K562 (cell line): ENCODE measurements at regions not wholly inside any gene's neighbourhood (a gene's known extent, or its start where the extent isn't known, plus 50 kb on each side); places are given as distances from the start of the nearest gene placed in this dataset.

Experiments used
- ATAC-seq: fragments of 200-7000 bp; cut with Tn5 transposase; 3 replicates; pipeline ENCODE4 v1.9.1; 2020; ENCODE audit warnings: moderate library complexity
- BruUV-seq: library from RNA; stranded (reverse); fragments of 400-500 nt; replicated peaks from 2 replicates; lab custom pipeline; 2021; lab: Mats Ljungman, UMichigan
- CTCF ChIA-PET: fragments of 300-600 bp; formaldehyde crosslinking; extraction: SDS; loops from one replicate; lab custom pipeline; 2021; ENCODE audit warnings: low intra/inter-chr PET ratio; lab: Yijun Ruan, JAX
- POLR2A ChIA-PET: fragments of 300-600, 350-650 bp; sonication (Branson Sonifier 250); formaldehyde crosslinking; extraction: SDS; loops from one replicate; lab custom pipeline; 2021; ENCODE audit warnings: antibody characterized with exemption, inconsistent platforms; lab: Yijun Ruan, JAX
- DNase-seq, 4 experiments: peaks; one replicate each; pipeline versions ENCODE4 v3.0.0 to v3.0.0-alpha.2; 2011 to 2018; ENCODE audit warnings: low spot score in 3 of 4, mixed read lengths in 3 of 4; ENCODE audit errors: extremely low read depth in 1 of 4
- FAIRE-seq: peaks from 2 replicates; lab custom pipeline; 2011; peaks lifted over from hg19 to GRCh38; lab: Jason Lieb, UNC
- H2AFZ ChIP-seq: 2 replicates; pipeline ENCODE4 v1.6.0; 2011; ENCODE audit warnings: low read depth, low read length, control low read depth, inconsistent platforms
- H3K27ac ChIP-seq: fragments of 200-600 bp; 3 replicates; pipeline ENCODE4 v1.8.0; 2011; ENCODE audit warnings: low read depth, mild to moderate bottlenecking, control low read depth, inconsistent platforms, low read length, moderate library complexity, mixed read lengths; ENCODE audit errors: extremely low read depth
- H3K27me3 ChIP-seq, 2 experiments: fragments of 300-600 bp in 1 of 2; 2 replicates in 1 of 2; 3 replicates in 1 of 2; pipeline versions ENCODE4 v1.6.0 to v1.8.0; 2011; ENCODE audit warnings: inconsistent platforms in 2 of 2, low read length in 2 of 2, mild to moderate bottlenecking in 1 of 2, mixed read lengths in 1 of 2, moderate library complexity in 1 of 2; ENCODE audit not compliant: control insufficient read depth in 2 of 2, insufficient read depth in 2 of 2
- H3K36me3 ChIP-seq: fragments of 300-600 bp; 3 replicates; pipeline ENCODE4 v1.8.0; 2011; ENCODE audit warnings: mild to moderate bottlenecking, low read length, inconsistent platforms; ENCODE audit not compliant: control insufficient read depth, insufficient read depth
- H3K4me1 ChIP-seq, 2 experiments: fragments of 200-600 bp in 1 of 2; replicated peaks in 1 of 2; 2 replicates in 1 of 2; 3 replicates in 1 of 2; pipeline versions ENCODE4 v1.5.1 to v1.8.0; 2011; ENCODE audit warnings: inconsistent platforms in 2 of 2, low read length in 2 of 2, mild to moderate bottlenecking in 1 of 2, mixed read lengths in 1 of 2, moderate library complexity in 1 of 2; ENCODE audit not compliant: control insufficient read depth in 2 of 2, insufficient read depth in 2 of 2
- H3K4me2 ChIP-seq: 2 replicates; pipeline ENCODE4 v1.6.1; 2011; ENCODE audit warnings: low read length, control low read depth, inconsistent platforms, mixed read lengths; ENCODE audit not compliant: insufficient read depth
- H3K4me3 ChIP-seq: fragments of 200-600 bp; sonication (generic), shearing (Covaris generic); 2 replicates; pipeline ENCODE4 v1.5.1; 2016; ENCODE audit warnings: control low read depth, inconsistent platforms
- H3K79me2 ChIP-seq: fragments of 200-600 bp; 3 replicates; pipeline ENCODE4 v1.8.0; 2011; ENCODE audit warnings: low read length, inconsistent platforms; ENCODE audit not compliant: control insufficient read depth, insufficient read depth
- H3K9ac ChIP-seq, 2 experiments: 2 replicates each; pipeline versions ENCODE4 v1.6.0 to v1.6.1; 2011; ENCODE audit warnings: low read depth in 2 of 2, low read length in 2 of 2, control low read depth in 1 of 2, inconsistent platforms in 1 of 2, mild to moderate bottlenecking in 1 of 2, mixed read lengths in 1 of 2; ENCODE audit not compliant: insufficient read depth in 1 of 2
- H3K9me1 ChIP-seq: one replicate; pipeline ENCODE4 v1.6.0; 2011; ENCODE audit warnings: inconsistent platforms, mild to moderate bottlenecking, low read length, moderate library complexity; ENCODE audit not compliant: control insufficient read depth, insufficient read depth
- H3K9me3 ChIP-seq: replicated peaks from 2 replicates; pipeline ENCODE4 v1.5.1; 2011; ENCODE audit warnings: low read depth, low read length, inconsistent platforms; ENCODE audit not compliant: control insufficient read depth, insufficient read depth
- H4K20me1 ChIP-seq: replicated peaks from 2 replicates; pipeline ENCODE4 v1.6.1; 2011; ENCODE audit warnings: low read length, inconsistent platforms, mixed read lengths; ENCODE audit not compliant: control insufficient read depth, insufficient read depth
- BRD4 ChIP-seq: fragments of 200-600 bp; sonication (generic); IDR thresholded peaks from 2 replicates; pipeline ENCODE4 v1.6.1; 2017; ENCODE audit warnings: inconsistent platforms
- DPF2 ChIP-seq: fragments of 450-650 bp; IDR thresholded peaks from 2 replicates; pipeline ENCODE4 v1.6.1; 2016
- ETS2 ChIP-seq: IDR thresholded peaks from 2 replicates; pipeline ENCODE4 v1.6.1; 2016; ENCODE audit warnings: borderline replicate concordance, missing genetic modification characterization, mild to moderate bottlenecking, moderate library complexity, missing compliant biosample characterization; ENCODE audit not compliant: poor library complexity, severe bottlenecking
- MYNN ChIP-seq, 2 experiments: sonication (generic); formaldehyde crosslinking in 1 of 2; IDR thresholded peaks; 2 replicates each; pipeline versions ENCODE4 v1.5.0 to v1.6.1; 2016 to 2020; ENCODE audit warnings: antibody characterized with exemption in 1 of 2, missing genetic modification reagents in 1 of 2
- NCOA2 ChIP-seq, 2 experiments: fragments of 450-650 bp; IDR thresholded peaks; 2 replicates each; pipeline ENCODE4 v1.6.1; 2018; ENCODE audit warnings: mild to moderate bottlenecking in 2 of 2, moderate library complexity in 1 of 2; ENCODE audit not compliant: partially characterized antibody in 2 of 2
- NFRKB ChIP-seq: fragments of 450-650 bp; IDR thresholded peaks from 2 replicates; pipeline ENCODE4 v1.6.1; 2016; ENCODE audit warnings: low read depth
- TCFL5 ChIP-seq: fragments of 250-450 bp; sonication (Bioruptor Pico); conservative IDR thresholded peaks from 2 replicates; pipeline ENCODE4 v1.6.1; 2021; ENCODE audit warnings: mild to moderate bottlenecking, moderate library complexity, matching md5 sums
- ZBTB2 ChIP-seq: fragments of 450-650 bp; IDR thresholded peaks from 2 replicates; pipeline ENCODE4 v1.6.1; 2016; ENCODE audit warnings: antibody characterized with exemption
- WGBS: fragments of 100-300 bp; shearing (Covaris generic); methylation state at CpG from one replicate; pipeline ENCODE4 v1.1.6; 2016; ENCODE audit warnings: low coverage, mixed read lengths; ENCODE audit not compliant: insufficient coverage; ENCODE audit errors: missing lambda C conversion rate; 5-methylcytosine and 5-hydroxymethylcytosine counted together
- in situ Hi-C: fragments of 300-500 bp; cut with MboI; formaldehyde crosslinking; loops from 4 replicates; pipeline ENCODE4 v1.15.0; 2018; ENCODE audit warnings: inconsistent platforms, mixed read lengths
- intact Hi-C: fragments of 100-400 bp; cut with micrococcal nuclease; formaldehyde crosslinking; loops from 2 replicates; pipeline ENCODE4 v1.14.2; 2022

GRCh38 chr3:124588794-124589193 is 141.5 kb upstream of the UMPS start:
- TF ChIP-seq MYNN (IDR thresholded peaks at IDR 0.05) (no peak), MYNN (CRISPR knock-in tag; IDR thresholded peaks at IDR 0.05) (no peak), NFRKB (no peak), ZBTB2 (no peak), NCOA2 (IDR thresholded peaks at IDR 0.05; ENCODE audit: partially characterized antibody in 2 of 2) (no peak), ETS2 (tag) (no peak), DPF2 (no peak), BRD4 (no peak), TCFL5 (CRISPR knock-in tag) (no peak)
- Histone ChIP-seq H3K4me3 (no peak overlapping the region), H3K4me2 (no peak overlapping the region), H3K9me1 (no peaks in the 10 kb centered on the region), H2AFZ (no peak overlapping the region), H3K9me3 (no peaks in the 10 kb centered on the region), H4K20me1 (no peaks in the 10 kb centered on the region), H3K36me3 (no peaks in the 10 kb centered on the region), H3K9ac (no peak overlapping the region), H3K27me3 (no peaks in the 10 kb centered on the region), H3K4me1 (peaks cover 26 to 38% of the 10 kb centered on the region in 2 experiments), H3K27ac (no peak overlapping the region), H3K79me2 (peaks cover 4% of the 10 kb centered on the region; the same call in 2 of the 3 replicates)
- ATAC-seq (no peak), FAIRE-seq (no peak), DNase-seq (no peak)
- POLR2A ChIA-PET: no interaction called here
- intact Hi-C loops (no loop called here), in situ Hi-C loops (no loop called here)
- CTCF ChIA-PET: no interaction called here
- WGBS: 50% methylated on average over 2 of the region's 2 CpGs
- no TSS peak for BruUV-seq
